ENCODE measurements at regions not wholly inside any gene's neighbourhood (a gene's known extent, or its start where the extent isn't known, plus 50 kb on each side); places are given as distances from the start of the nearest gene placed in this dataset.
"Not testable (repeated sequence)": the region's sequence is repeated elsewhere in the genome, so short reads cannot be mapped to it uniquely, and the experiment has no call there.

DNA sequence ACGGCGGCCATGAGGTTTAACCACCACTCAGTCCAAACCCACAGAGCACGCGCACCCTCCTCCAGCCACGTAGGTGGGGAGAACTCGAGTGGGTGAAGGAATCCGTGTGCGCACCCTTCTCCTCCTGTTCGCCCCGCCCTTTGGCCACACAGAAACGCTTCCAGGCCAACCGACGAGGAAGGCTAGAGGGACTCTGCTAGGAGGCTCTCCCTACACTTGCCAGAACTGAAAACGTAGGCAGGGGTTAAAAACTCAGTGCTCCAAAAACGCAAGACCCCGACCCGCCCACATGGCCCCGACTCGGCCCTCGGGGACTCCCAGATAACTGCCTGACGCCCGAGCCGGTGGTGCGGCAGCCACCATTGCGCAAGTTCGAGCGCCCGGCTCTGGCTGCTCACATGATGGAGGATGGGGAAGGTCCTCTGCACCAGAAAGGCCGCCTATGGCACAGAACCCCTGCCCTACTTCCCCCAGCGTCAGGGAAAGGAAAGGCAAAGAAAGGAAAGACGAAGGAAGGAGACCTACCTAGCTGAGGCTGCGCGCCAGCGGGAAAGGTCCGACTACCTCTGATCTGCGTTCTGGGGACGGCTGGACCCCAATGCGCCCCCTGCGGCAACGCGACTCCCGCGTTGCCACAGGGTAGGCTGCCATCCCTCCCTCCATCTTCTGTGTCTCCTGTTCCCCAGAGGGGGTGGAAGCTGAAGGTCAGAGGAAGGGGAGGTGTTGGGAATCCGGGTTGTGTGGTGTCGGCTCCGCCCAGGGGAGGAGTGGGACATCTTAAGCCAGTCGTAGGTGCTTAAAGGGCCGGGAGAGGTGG lies 201.9 kb upstream of the AGTR2 start:
- Mint-ChIP-seq H3K4me1 (ENCODE audit: low read depth in 2 of 2) (no peaks in the 10 kb centered on the region), H3K4me3 (no peak overlapping the region), H3K9me3 (peaks cover 3% of the 10 kb centered on the region), H3K27ac (no peak overlapping the region), H3K36me3 (no peaks in the 10 kb centered on the region), H3K27me3 (peaks cover 0 to 13% of the 10 kb centered on the region in 2 donors)
- no peak for DNase-seq (ENCODE audit: low spot score)
- ATAC-seq: no peak

DNA sequence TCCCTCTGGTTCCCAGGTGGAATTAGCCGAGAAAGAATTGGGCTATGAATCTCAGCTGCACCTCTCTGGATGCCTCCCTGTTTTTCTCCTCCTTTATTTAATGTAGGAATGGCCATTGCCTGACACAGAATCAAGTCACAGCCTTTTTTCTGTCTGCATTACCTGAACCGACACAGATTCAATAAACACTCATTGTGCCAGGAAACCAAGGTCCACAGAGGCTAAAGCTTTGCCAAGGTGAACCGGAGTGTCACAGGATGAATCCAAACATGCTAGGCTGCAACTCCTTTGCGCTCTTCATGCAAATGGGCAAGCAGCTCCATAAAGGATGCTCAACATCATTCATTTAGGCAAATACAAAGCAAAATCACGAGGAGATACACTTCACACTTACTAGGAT lies 199.8 kb upstream of the AGTR2 start:
- Mint-ChIP-seq H3K9me3 (peaks cover 3% of the 10 kb centered on the region), H3K36me3 (no peaks in the 10 kb centered on the region), H3K27ac (no peak overlapping the region), H3K27me3 (peaks cover 0 to 11% of the 10 kb centered on the region in 2 donors), H3K4me3 (no peak overlapping the region), H3K4me1 (ENCODE audit: low read depth in 2 of 2) (no peaks in the 10 kb centered on the region)
- ATAC-seq (no peak), DNase-seq (ENCODE audit: low spot score) (no peak)

GRCh38 chrX:115972717-115973116 lies 197.8 kb upstream of the AGTR2 start:
- Mint-ChIP-seq H3K27ac (no peak overlapping the region), H3K9me3 (peaks cover 3% of the 10 kb centered on the region), H3K36me3 (no peaks in the 10 kb centered on the region), H3K27me3 (peaks cover 0 to 12% of the 10 kb centered on the region in 2 donors), H3K4me1 (ENCODE audit: low read depth in 2 of 2) (no peaks in the 10 kb centered on the region), H3K4me3 (no peak overlapping the region)
- DNase-seq (ENCODE audit: low spot score): no peak
- no peak for ATAC-seq

- no peak overlapping the region for H3K27ac Mint-ChIP-seq
- peaks cover 0 to 4% of the 10 kb centered on the region in 2 donors for H3K27me3 Mint-ChIP-seq
- no peak overlapping the region for H3K4me3 Mint-ChIP-seq
- no peak for DNase-seq (ENCODE audit: low spot score)
- no peak for ATAC-seq
- H3K36me3 Mint-ChIP-seq: no peaks in the 10 kb centered on the region
- no peaks in the 10 kb centered on the region for H3K4me1 Mint-ChIP-seq (ENCODE audit: low read depth in 2 of 2)
- H3K9me3 Mint-ChIP-seq: no peaks in the 10 kb centered on the region
Observed at GRCh38 chrX:115978068-115978467, 192.5 kb upstream of the AGTR2 start.

GRCh38 chrX:115983148-115983547 lies 187.4 kb upstream of the AGTR2 start:
- H3K36me3 Mint-ChIP-seq; H3K4me1 Mint-ChIP-seq (ENCODE audit: low read depth in 2 of 2); H3K27ac Mint-ChIP-seq; H3K9me3 Mint-ChIP-seq; H3K27me3 Mint-ChIP-seq; H3K4me3 Mint-ChIP-seq; ATAC-seq; DNase-seq (ENCODE audit: low spot score): not testable (repeated sequence)

GRCh38 chrX:115987464-115987863 lies 183.1 kb upstream of the AGTR2 start:
- H3K36me3 Mint-ChIP-seq; H3K9me3 Mint-ChIP-seq; H3K4me1 Mint-ChIP-seq (ENCODE audit: low read depth in 2 of 2); H3K4me3 Mint-ChIP-seq; H3K27me3 Mint-ChIP-seq; H3K27ac Mint-ChIP-seq; DNase-seq (ENCODE audit: low spot score); ATAC-seq: not testable (repeated sequence)

- H3K36me3 Mint-ChIP-seq: no peaks in the 10 kb centered on the region
- H3K9me3 Mint-ChIP-seq: peaks cover 4% of the 10 kb centered on the region
- peaks cover 0 to 3% of the 10 kb centered on the region in 2 donors for H3K27me3 Mint-ChIP-seq
- no peak overlapping the region for H3K4me3 Mint-ChIP-seq
- no peak overlapping the region for H3K27ac Mint-ChIP-seq
- no peak for ATAC-seq
- DNase-seq (ENCODE audit: low spot score): no peak
- no peaks in the 10 kb centered on the region for H3K4me1 Mint-ChIP-seq (ENCODE audit: low read depth in 2 of 2)
Observed at GRCh38 chrX:115988825-115989224, 181.7 kb upstream of the AGTR2 start.

GRCh38 chrX:115989686-115990085 lies 180.9 kb upstream of the AGTR2 start:
- H3K9me3 Mint-ChIP-seq: peaks cover 8% of the 10 kb centered on the region
- no peaks in the 10 kb centered on the region for H3K36me3 Mint-ChIP-seq
- no peak overlapping the region for H3K27ac Mint-ChIP-seq
- H3K4me3 Mint-ChIP-seq: no peak overlapping the region
- ATAC-seq (no peak), DNase-seq (ENCODE audit: low spot score) (no peak)
- peaks cover 0 to 3% of the 10 kb centered on the region in 2 donors for H3K27me3 Mint-ChIP-seq
- H3K4me1 Mint-ChIP-seq (ENCODE audit: low read depth in 2 of 2): no peaks in the 10 kb centered on the region

DNA sequence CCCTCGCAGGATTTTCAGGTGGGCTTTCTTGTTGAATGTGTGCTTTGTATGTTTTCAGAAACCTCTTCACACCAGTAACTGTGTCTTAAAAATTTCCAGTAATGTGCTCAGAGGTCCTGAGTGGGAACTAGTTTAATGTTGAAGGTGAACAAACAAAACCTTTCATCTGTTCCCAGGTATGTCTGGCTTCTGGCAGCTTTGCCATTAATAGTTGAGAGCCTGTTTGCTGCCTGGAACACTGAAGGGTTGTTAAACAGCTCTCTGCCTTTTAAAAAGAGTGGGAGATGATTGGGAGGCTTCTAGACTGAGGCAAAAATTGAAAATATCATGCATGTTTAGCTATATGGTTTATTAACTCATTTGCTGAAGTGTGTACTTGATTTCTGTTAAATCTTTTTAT lies 161.2 kb upstream of the AGTR2 start:
- H3K4me3 Mint-ChIP-seq: no peak overlapping the region
- H3K27ac Mint-ChIP-seq: no peak overlapping the region
- H3K27me3 Mint-ChIP-seq: peaks cover 0 to 6% of the 10 kb centered on the region in 2 donors
- H3K36me3 Mint-ChIP-seq: peaks cover 4% of the 10 kb centered on the region
- ATAC-seq (no peak), DNase-seq (ENCODE audit: low spot score) (no peak)
- peaks cover 7% of the 10 kb centered on the region for H3K9me3 Mint-ChIP-seq
- H3K4me1 Mint-ChIP-seq (ENCODE audit: low read depth in 2 of 2): no peaks in the 10 kb centered on the region

DNA sequence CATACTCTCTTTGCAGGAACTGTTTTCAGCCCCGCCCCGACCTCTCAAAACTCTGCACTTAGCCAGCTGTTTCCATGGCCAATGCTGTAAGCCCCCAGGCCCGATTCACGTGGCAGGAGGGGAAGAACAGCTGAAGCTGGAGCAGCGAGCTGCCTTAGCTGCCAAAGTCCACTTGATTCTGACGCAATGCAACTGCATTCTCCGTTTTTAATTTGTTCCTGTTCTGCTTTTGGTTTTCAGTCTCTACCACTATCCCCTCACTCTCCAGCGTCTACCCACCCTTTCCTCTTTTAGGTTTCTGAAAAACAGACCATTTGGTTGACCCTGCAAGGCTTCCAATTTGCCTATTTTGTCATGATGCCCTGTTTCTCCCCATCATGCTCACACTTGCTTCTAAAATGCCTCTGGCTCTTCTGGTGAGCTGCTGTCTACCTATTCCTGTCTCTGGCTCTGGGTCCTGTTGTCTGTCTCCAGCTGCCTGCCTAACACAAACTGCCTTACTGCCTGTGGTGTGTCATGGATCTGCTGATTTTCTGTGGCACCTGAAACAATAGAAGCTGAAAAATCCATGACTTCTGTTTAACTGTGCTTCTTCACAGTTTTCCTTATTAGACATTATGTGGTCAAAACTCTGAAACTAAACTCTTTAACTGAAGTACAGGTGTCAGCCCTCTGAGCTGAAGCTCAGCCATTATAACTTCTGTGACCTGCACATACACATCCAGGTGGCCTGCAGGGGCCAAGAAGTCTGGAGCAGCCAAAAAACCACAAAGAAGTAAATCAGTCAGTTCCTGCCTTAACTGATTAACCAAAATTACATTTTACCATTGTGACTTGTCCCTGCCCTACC lies 160.5 kb upstream of the AGTR2 start:
- no peak overlapping the region for H3K4me3 Mint-ChIP-seq
- no peaks in the 10 kb centered on the region for H3K4me1 Mint-ChIP-seq (ENCODE audit: low read depth in 2 of 2)
- peaks cover 7% of the 10 kb centered on the region for H3K9me3 Mint-ChIP-seq
- no peak for ATAC-seq
- H3K27me3 Mint-ChIP-seq: peaks cover 0 to 9% of the 10 kb centered on the region in 2 donors
- no peak overlapping the region for H3K27ac Mint-ChIP-seq
- peaks cover 4% of the 10 kb centered on the region for H3K36me3 Mint-ChIP-seq
- no peak for DNase-seq (ENCODE audit: low spot score)

DNA sequence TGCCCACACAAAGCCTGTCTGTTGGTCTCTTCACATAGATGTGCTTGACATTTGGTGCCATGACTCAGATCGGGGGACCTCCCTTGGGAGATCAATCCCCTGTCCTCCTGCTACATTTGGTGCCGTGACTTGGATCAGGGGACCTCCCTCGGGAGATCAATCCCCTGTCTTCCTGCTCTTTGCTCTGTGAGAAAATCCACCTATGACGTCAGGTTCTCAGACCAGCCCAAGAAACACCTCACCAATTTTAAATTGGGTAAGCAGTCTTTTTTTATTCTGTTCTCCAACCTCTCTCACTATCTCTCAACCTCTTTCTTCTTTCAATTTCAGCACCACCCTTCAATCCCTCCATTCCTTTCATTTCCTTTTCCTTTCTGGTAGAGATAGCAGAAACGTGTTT lies 159.6 kb upstream of the AGTR2 start:
- Mint-ChIP-seq H3K27me3 (peaks cover 0 to 9% of the 10 kb centered on the region in 2 donors), H3K9me3 (peaks cover 7% of the 10 kb centered on the region)

GRCh38 chrX:116031331-116031730 lies 139.2 kb upstream of the AGTR2 start:
- H3K36me3 Mint-ChIP-seq: no peaks in the 10 kb centered on the region
- DNase-seq (ENCODE audit: low spot score) (no peak), ATAC-seq (no peak)
- no peak overlapping the region for H3K27ac Mint-ChIP-seq
- H3K4me3 Mint-ChIP-seq: no peak overlapping the region
- H3K4me1 Mint-ChIP-seq (ENCODE audit: low read depth in 2 of 2): no peaks in the 10 kb centered on the region
- H3K9me3 Mint-ChIP-seq: peaks cover 3% of the 10 kb centered on the region
- H3K27me3 Mint-ChIP-seq: no peaks in the 10 kb centered on the region

More for the DNA sequence above, 159.6 kb upstream of the AGTR2 start:
- H3K36me3 Mint-ChIP-seq: peaks cover 4% of the 10 kb centered on the region
- no peak for ATAC-seq
- H3K4me1 Mint-ChIP-seq (ENCODE audit: low read depth in 2 of 2): no peaks in the 10 kb centered on the region
- no peak overlapping the region for H3K4me3 Mint-ChIP-seq
- H3K27ac Mint-ChIP-seq: no peak overlapping the region
- no peak for DNase-seq (ENCODE audit: low spot score)

All from natural killer cell treated with Interleukin-12 subunit alpha and Interleukin-12 subunit beta and Interleukin-15 and Interleukin-18, amount 100 ng/mL, for 72 hours (primary cell).